ENCODE measurements at regions not wholly inside any gene's neighbourhood (a gene's known extent, or its start where the extent isn't known, plus 50 kb on each side); places are given as distances from the start of the nearest gene placed in this dataset.
A peak's percentile ranks its signal among the peaks of the same experiment; 100 is the strongest.

DNA sequence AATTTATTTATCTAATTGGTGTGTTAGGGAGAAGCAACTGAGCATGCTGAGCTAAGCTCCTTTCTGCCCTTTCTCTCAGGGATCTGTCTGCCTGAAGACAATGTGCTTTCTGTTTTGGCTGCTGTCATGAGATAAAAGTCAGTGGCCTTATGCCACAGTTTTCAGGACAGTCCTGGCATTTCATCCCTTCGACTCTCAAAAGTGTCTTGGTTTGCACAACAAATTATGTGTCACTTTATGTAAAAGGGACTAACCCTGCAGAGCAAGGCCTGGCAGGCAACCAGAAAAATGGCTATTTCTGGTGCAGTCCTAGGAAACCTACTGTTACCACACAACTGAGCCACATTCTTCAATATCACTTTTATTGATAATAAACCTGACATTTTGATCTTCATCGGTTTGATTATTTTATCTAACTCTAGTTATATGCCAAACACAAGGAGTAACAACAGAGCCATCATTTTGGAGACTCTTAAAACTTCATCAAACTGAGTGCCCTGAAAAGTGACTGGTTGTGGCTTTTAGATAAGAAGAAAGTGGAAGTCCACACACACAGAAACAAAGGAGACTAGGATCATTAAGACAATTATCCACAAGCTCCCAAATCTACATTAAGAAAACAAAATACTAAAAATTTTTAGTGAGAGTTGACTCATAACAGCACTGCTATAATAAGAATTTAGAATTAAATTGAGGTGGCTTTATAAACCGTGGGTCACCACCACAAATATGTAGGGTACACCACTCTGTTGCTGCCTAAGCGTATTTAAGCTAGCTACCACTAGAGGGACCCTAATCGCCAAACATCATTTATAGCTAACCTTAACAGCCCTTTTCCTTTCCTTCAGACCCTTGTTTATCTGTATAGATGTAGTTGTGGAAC, 95.9 kb upstream of the PTPN13 start:
- H3K4me3 ChIP-seq (ENCODE audit: low read depth, low read length): no peak overlapping the region
- DNase-seq (ENCODE audit: low read depth, low spot score): no peak
- TF ChIP-seq, protein P1, sequence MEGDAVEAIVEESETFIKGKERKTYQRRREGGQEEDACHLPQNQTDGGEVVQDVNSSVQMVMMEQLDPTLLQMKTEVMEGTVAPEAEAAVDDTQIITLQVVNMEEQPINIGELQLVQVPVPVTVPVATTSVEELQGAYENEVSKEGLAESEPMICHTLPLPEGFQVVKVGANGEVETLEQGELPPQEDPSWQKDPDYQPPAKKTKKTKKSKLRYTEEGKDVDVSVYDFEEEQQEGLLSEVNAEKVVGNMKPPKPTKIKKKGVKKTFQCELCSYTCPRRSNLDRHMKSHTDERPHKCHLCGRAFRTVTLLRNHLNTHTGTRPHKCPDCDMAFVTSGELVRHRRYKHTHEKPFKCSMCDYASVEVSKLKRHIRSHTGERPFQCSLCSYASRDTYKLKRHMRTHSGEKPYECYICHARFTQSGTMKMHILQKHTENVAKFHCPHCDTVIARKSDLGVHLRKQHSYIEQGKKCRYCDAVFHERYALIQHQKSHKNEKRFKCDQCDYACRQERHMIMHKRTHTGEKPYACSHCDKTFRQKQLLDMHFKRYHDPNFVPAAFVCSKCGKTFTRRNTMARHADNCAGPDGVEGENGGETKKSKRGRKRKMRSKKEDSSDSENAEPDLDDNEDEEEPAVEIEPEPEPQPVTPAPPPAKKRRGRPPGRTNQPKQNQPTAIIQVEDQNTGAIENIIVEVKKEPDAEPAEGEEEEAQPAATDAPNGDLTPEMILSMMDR (IDR thresholded peaks at IDR 0.05; ENCODE audit: insufficient read depth, low read length, missing control alignments): peak; percentile 75
- ChIA-PET POLR2A (interaction anchor here (1.1 kb wide), 1 partner anchor 96 kb away, joined by 5 read pairs; the partner anchor contains the start of gene PTPN13), CTCF (interaction anchor here (0.5 to 8.5 kb wide), 57 partner anchors 9 to 737 kb away, joined by 3 to 180 read pairs (median 4); partner anchors contain the start of genes C4orf36 and PTPN13)

DNA sequence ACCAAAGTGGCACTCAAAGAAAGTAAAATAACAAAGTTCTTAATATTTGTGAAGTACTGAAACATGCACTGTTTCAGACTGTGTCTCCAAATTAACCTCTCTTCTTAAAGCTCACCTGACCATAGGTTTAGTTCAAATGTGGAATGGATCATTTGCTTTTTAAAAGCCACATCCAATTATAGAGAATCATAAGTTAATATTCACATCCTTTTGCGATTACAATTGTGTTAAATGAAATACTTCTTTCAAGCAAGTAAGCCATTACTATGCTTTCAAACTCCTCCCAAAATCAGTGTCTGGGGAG, 95.3 kb upstream of the PTPN13 start:
- ChIA-PET CTCF (interaction anchor here (0.5 to 8.5 kb wide), 52 partner anchors 9 to 737 kb away, joined by 3 to 180 read pairs (median 4); partner anchors contain the start of genes C4orf36 and PTPN13), POLR2A (interaction anchor here (1.1 kb wide), 1 partner anchor 95 kb away, joined by 5 read pairs; the partner anchor contains the start of gene PTPN13)
- no peak for DNase-seq (ENCODE audit: low read depth, low spot score)
- no peak overlapping the region for H3K4me3 ChIP-seq (ENCODE audit: low read depth, low read length)
- TF ChIP-seq, protein P1 (IDR thresholded peaks at IDR 0.05; ENCODE audit: insufficient read depth, low read length, missing control alignments): no peak

DNA sequence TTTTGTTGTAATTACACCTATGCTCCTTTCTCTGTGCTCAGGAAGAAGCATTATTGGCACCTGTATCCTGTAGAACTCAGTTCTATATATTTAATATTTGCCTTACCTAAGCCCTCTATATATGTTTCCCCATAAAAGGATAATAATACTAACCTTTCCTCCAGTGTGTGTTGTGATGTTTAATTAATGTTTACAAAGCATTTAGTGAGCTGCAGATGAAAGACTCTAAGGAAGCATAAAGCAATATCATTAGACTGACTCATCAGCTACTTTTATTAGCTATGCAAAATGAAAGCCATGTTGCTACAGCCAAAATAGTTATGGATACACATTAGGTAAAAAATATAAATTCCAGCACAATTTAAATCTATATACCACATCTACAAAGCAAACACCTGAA, 93.6 kb upstream of the PTPN13 start:
- no peak for DNase-seq (ENCODE audit: low read depth, low spot score)
- no peak overlapping the region for H3K4me3 ChIP-seq (ENCODE audit: low read depth, low read length)
- ChIA-PET CTCF (interaction anchor here (0.8 to 8.5 kb wide), 9 partner anchors 8 to 435 kb away, joined by 3 to 180 read pairs (median 7); partner anchors contain the start of genes AFF1 and C4orf36), POLR2A (no interaction called here)
- TF ChIP-seq, protein P1 (IDR thresholded peaks at IDR 0.05; ENCODE audit: insufficient read depth, low read length, missing control alignments): no peak

DNA sequence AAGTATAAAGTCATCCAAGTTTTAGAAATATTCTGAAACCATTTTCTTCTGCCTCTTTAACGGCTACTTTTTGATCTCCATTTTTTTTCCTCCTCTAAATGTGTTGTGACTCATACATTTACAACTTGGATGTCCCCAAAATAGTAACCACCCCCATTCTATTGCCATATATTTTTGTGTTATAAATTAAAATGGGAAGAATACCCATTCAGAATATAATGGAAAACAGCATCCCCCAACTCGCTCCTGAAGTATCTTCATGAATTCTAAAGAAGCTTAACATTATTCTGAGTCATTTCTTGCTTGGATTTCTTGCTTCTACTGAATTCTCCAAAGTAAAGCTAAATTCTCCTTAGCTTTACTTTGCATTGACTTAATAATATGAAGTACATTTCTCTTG, 92.0 kb upstream of the PTPN13 start:
- H3K4me3 ChIP-seq (ENCODE audit: low read depth, low read length): no peak overlapping the region
- TF ChIP-seq, protein P1 (IDR thresholded peaks at IDR 0.05; ENCODE audit: insufficient read depth, low read length, missing control alignments): no peak
- DNase-seq (ENCODE audit: low read depth, low spot score): no peak
- CTCF ChIA-PET: interaction anchor here (0.5 kb wide), 1 partner anchor 420 kb away, joined by 3 read pairs; no protein-coding TSS in a partner anchor
- POLR2A ChIA-PET: no interaction called here

DNA sequence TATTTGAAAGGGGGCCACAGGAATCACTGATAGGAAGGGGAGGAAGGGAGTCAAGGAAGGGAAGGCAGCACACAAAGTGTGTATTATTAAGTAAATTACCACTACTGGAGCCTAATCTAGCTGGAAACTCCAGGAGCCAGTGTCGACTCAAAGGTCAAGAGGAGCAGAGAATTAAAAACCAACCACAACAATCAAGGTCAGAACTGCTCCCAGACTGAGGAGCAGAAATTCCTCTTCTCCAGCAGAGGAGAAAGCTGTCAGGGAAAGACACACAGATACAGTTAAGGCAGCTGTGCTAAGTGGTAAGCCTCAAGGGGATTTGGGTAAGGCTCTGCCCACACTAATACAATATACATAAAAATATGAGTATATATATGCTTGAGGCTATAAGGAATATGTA, 87.5 kb upstream of the PTPN13 start:
- DNase-seq (ENCODE audit: low read depth, low spot score): no peak
- TF ChIP-seq, protein P1 (IDR thresholded peaks at IDR 0.05; ENCODE audit: insufficient read depth, low read length, missing control alignments): no peak
- ChIA-PET CTCF (interaction anchor here (1.1 to 10.1 kb wide), 5 partner anchors 9 to 388 kb away, joined by 3 to 110 read pairs (median 5); no protein-coding TSS in a partner anchor), POLR2A (no interaction called here)
- no peak overlapping the region for H3K4me3 ChIP-seq (ENCODE audit: low read depth, low read length)

DNA sequence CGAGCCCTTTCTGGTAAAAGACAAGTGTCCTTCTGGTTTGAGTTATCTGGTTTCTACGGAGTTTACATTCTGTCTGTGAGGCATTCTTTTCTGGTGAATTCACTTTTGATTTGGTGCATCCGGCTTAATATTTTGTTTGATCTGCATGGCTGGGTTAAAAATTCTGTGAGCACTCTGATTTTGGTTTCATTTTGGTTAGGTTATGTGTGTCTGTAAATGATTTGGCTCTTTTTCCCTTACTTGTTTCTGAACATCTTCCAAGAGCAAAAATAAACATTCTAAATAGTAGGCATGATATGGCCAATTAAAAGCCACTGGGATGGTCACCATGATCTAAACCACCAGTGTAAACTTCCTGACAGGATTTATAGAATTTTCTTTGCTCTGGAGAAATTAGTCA, 85.7 kb upstream of the PTPN13 start:
- peak; percentile 59 for DNase-seq (ENCODE audit: low read depth, low spot score)
- ChIA-PET POLR2A (interaction anchor here (1.0 kb wide), 1 partner anchor 86 kb away, joined by 3 read pairs; the partner anchor contains the start of gene PTPN13), CTCF (interaction anchor here (10.1 kb wide), 1 partner anchor 11 kb away, joined by 110 read pairs; no protein-coding TSS in a partner anchor)
- peak overlapping the region; percentile 7 for H3K4me3 ChIP-seq (ENCODE audit: low read depth, low read length)
- TF ChIP-seq, protein P1 (IDR thresholded peaks at IDR 0.05; ENCODE audit: insufficient read depth, low read length, missing control alignments): no peak
